ENCODE measurements at regions not wholly inside any gene's neighbourhood (a gene's known extent, or its start where the extent isn't known, plus 50 kb on each side); places are given as distances from the start of the nearest gene placed in this dataset.

DNA sequence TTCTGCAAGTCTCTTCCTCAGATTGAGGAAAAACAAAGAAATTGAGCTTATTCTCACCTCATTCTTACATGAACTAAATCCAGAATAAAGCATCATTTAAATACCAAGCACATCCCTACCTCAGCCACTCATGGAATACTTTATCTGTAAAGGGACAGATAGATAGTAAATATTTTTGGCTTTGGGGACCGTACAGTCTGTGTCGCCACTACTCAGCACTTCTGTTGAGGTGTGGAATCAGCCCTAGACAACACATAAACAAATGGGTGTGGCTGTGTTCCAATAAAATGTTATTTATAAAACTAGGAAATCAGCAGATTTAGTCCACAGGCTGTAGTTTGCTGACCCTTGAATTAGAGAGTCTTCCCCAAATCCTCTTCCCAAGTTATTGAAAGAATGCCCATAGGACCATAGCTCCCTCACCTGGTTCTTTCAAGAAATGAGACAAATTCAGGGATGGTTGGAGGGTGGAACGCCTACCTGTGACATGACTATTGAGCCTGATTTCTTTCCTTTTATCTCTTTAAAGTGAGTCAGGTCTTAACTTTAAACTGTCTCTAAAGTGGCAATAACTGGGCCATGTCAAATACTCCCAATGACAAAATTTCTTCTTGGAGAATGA, 878.5 kb downstream of the USP25 start:
- TF ChIP-seq, protein P1, sequence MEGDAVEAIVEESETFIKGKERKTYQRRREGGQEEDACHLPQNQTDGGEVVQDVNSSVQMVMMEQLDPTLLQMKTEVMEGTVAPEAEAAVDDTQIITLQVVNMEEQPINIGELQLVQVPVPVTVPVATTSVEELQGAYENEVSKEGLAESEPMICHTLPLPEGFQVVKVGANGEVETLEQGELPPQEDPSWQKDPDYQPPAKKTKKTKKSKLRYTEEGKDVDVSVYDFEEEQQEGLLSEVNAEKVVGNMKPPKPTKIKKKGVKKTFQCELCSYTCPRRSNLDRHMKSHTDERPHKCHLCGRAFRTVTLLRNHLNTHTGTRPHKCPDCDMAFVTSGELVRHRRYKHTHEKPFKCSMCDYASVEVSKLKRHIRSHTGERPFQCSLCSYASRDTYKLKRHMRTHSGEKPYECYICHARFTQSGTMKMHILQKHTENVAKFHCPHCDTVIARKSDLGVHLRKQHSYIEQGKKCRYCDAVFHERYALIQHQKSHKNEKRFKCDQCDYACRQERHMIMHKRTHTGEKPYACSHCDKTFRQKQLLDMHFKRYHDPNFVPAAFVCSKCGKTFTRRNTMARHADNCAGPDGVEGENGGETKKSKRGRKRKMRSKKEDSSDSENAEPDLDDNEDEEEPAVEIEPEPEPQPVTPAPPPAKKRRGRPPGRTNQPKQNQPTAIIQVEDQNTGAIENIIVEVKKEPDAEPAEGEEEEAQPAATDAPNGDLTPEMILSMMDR (IDR thresholded peaks at IDR 0.05 in 4 of 5, conservative IDR thresholded peaks at IDR 0.05 in 1 of 5), result no peak
- no peak for TF ChIP-seq POLR2A (IDR thresholded peaks at IDR 0.05)

Data from gastrocnemius medialis (tissue), 4 donors.